ENCODE measurements at regions not wholly inside any gene's neighbourhood (a gene's known extent, or its start where the extent isn't known, plus 50 kb on each side); places are given as distances from the start of the nearest gene placed in this dataset.

GRCh38 chr13:79966059-79966458, 374.9 kb downstream of the SPRY2 start:
- TF ChIP-seq CTCF (conservative IDR thresholded peaks at IDR 0.05; ENCODE audit: low read depth in 2 of 2) (no peak), POLR2AphosphoS5 (IDR thresholded peaks at IDR 0.05; ENCODE audit: low read depth) (no peak), JUNB (IDR thresholded peaks at IDR 0.05; ENCODE audit: unreplicated experiment) (no peak), EZH2 (IDR thresholded peaks at IDR 0.05; ENCODE audit: low read depth, unreplicated experiment) (no peak), EZH2phosphoT487 (IDR thresholded peaks at IDR 0.05; ENCODE audit: unreplicated experiment) (no peak)

Measured in GM23338 (cell line).